ENCODE measurements at regions not wholly inside any gene's neighbourhood (a gene's known extent, or its start where the extent isn't known, plus 50 kb on each side); places are given as distances from the start of the nearest gene placed in this dataset.

- Histone ChIP-seq H3K27ac (ENCODE audit: low read length) (no peak overlapping the region), H3K9me3 (ENCODE audit: control insufficient read depth, insufficient read depth, low read depth, low read length) (no peaks in the 10 kb centered on the region), H3K36me3 (ENCODE audit: control insufficient read depth, insufficient read depth, low read length) (no peaks in the 10 kb centered on the region), H3K27me3 (ENCODE audit: control insufficient read depth, insufficient read depth, low read length) (no peaks in the 10 kb centered on the region), H3K4me3 (ENCODE audit: low read depth in 2 of 2, low read length in 2 of 2) (no peak overlapping the region), H3K4me1 (ENCODE audit: control insufficient read depth, insufficient read depth, low read length) (no peaks in the 10 kb centered on the region)
- intact Hi-C loops (cut with micrococcal nuclease; ENCODE audit: unreplicated experiment) (no loop called here), in situ Hi-C loops (cut with HindIII; ENCODE audit: low pct_unique_long_range_greater_than_20kb, low sequenced_read_pairs) (no loop called here)
- DNase-seq (ENCODE audit: low read depth, low spot score), result no peak
- TF ChIP-seq POLR2AphosphoS5 (IDR thresholded peaks at IDR 0.05; ENCODE audit: low read depth, low read length) (no peak), CTCF (IDR thresholded peaks at IDR 0.05) (no peak), SIN3A (IDR thresholded peaks at IDR 0.05; ENCODE audit: borderline replicate concordance, insufficient read depth, low read depth, low read length) (no peak), REST (IDR thresholded peaks at IDR 0.05; ENCODE audit: insufficient read depth in 1 of 2, low read depth in 2 of 2, low read length in 1 of 2) (no peak), TCF7L2 (IDR thresholded peaks at IDR 0.05; ENCODE audit: low read depth, low read length) (no peak)
- ATAC-seq, result no peak
- ChIA-PET CTCF (no interaction called here), POLR2A (no interaction called here)
- no TSS peak for BruUV-seq (replicated peaks)
These were observed 231.6 kb upstream of the SLIT2 start for GRCh38 chr4:20020056-20020455.

GRCh38 chr4:20019310-20020015 lies 232.2 kb upstream of the SLIT2 start:
- no peak overlapping the region for H3K4me3 ChIP-seq (ENCODE audit: low read depth in 2 of 2, low read length in 2 of 2)
- no peaks in the 10 kb centered on the region for H3K36me3 ChIP-seq (ENCODE audit: control insufficient read depth, insufficient read depth, low read length)
- H3K4me1 ChIP-seq (ENCODE audit: control insufficient read depth, insufficient read depth, low read length), result no peaks in the 10 kb centered on the region
- in situ Hi-C loops (cut with HindIII; ENCODE audit: low pct_unique_long_range_greater_than_20kb, low sequenced_read_pairs), result no loop called here
- no peak overlapping the region for H3K27ac ChIP-seq (ENCODE audit: low read length)
- DNase-seq (ENCODE audit: low read depth, low spot score), result no peak
- intact Hi-C loops (cut with micrococcal nuclease; ENCODE audit: unreplicated experiment), result no loop called here
- no peak for ATAC-seq
- H3K27me3 ChIP-seq (ENCODE audit: control insufficient read depth, insufficient read depth, low read length), result no peaks in the 10 kb centered on the region
- H3K9me3 ChIP-seq (ENCODE audit: control insufficient read depth, insufficient read depth, low read depth, low read length), result no peaks in the 10 kb centered on the region
- ChIA-PET POLR2A (no interaction called here), CTCF (no interaction called here)
- BruUV-seq (replicated peaks), result no TSS peak
- TF ChIP-seq TCF7L2 (IDR thresholded peaks at IDR 0.05; ENCODE audit: low read depth, low read length), result no peak
- TF ChIP-seq SIN3A (IDR thresholded peaks at IDR 0.05; ENCODE audit: borderline replicate concordance, insufficient read depth, low read depth, low read length), result no peak
- TF ChIP-seq POLR2AphosphoS5 (IDR thresholded peaks at IDR 0.05; ENCODE audit: low read depth, low read length), result no peak
- TF ChIP-seq REST (IDR thresholded peaks at IDR 0.05; ENCODE audit: insufficient read depth in 1 of 2, low read depth in 2 of 2, low read length in 1 of 2), result no peak
- no peak for TF ChIP-seq CTCF (IDR thresholded peaks at IDR 0.05)

Data from Panc1 (cell line).